Neutrophil (primary cell): ENCODE measurements at regions not wholly inside any gene's neighbourhood (a gene's known extent, or its start where the extent isn't known, plus 50 kb on each side); places are given as distances from the start of the nearest gene placed in this dataset.
A peak's percentile ranks its signal among the peaks of the same experiment; 100 is the strongest.
"Not testable (repeated sequence)": the region's sequence is repeated elsewhere in the genome, so short reads cannot be mapped to it uniquely, and the experiment has no call there.

Source experiments
- H3K27ac ChIP-seq: fragments of 200-600 bp; sonication (generic); 2 replicates; pipeline ENCODE4 v1.5.1; 2016; ENCODE audit warnings: mild to moderate bottlenecking, moderate library complexity
- H3K27me3 ChIP-seq: fragments of 200-600 bp; sonication (generic); 2 replicates; pipeline ENCODE4 v1.6.0; 2016; ENCODE audit warnings: mild to moderate bottlenecking
- H3K36me3 ChIP-seq: fragments of 200-600 bp; sonication (generic); 2 replicates; pipeline ENCODE4 v1.5.1; 2017
- H3K4me1 ChIP-seq, 2 experiments: fragments of 200-600 bp in 1 of 2; sonication (generic) in 1 of 2; 1 replicate in 1 of 2; 2 replicates in 1 of 2; pipeline versions ENCODE4 v1.5.1 to v1.6.1; 2013 to 2016; ENCODE audit warnings: low read depth in 1 of 2, low read length in 1 of 2, mild to moderate bottlenecking in 1 of 2, moderate library complexity in 1 of 2; ENCODE audit not compliant: control insufficient read depth in 1 of 2, insufficient read depth in 1 of 2
- H3K4me3 ChIP-seq, 2 experiments: fragments of 200-600 bp in 1 of 2; sonication (generic) in 1 of 2; 1 replicate in 1 of 2; 2 replicates in 1 of 2; pipeline ENCODE4 v1.5.1; 2013 to 2016; ENCODE audit warnings: low read depth in 1 of 2, low read length in 1 of 2, mild to moderate bottlenecking in 1 of 2, moderate library complexity in 1 of 2
- H3K9me3 ChIP-seq: fragments of 200-600 bp; sonication (generic); 2 replicates; pipeline ENCODE4 v1.5.1; 2016
- CTCF ChIP-seq: fragments of 200-600 bp; sonication (generic); IDR thresholded peaks from 2 replicates; pipeline ENCODE4 v1.5.1; 2016; ENCODE audit warnings: antibody characterized with exemption

DNA sequence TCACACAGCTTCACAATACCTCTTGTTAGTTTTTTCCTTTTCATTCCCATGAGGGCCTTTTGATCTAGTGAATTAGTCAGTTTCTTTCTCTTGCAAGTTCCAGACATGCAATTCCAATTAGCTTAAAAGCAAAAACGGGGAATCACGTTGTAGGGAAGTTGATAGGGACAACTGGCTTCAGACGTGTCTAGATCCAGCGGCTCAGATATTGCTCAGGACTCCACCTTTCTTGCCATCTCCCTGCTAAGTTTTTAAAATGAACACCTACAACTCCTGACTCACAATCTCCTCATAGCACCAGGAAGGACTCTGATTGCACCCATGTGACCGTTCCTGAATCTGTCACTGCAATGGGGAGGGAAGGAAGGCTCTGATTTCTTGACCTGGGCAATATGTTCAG is 63.8 kb upstream of the ARHGAP29 start:
- H3K27ac ChIP-seq, result peak overlapping the region; percentile 79
- no peaks in the 10 kb centered on the region for H3K36me3 ChIP-seq
- peaks cover 72% of the 10 kb centered on the region in 2 experiments for H3K4me1 ChIP-seq
- no peak for TF ChIP-seq CTCF
- H3K4me3 ChIP-seq, result no peak overlapping the region
- H3K9me3 ChIP-seq, result no peaks in the 10 kb centered on the region
- H3K27me3 ChIP-seq, result no peaks in the 10 kb centered on the region

GRCh38 chr1:94300731-94301130 is 63.3 kb upstream of the ARHGAP29 start:
- no peak for TF ChIP-seq CTCF
- Histone ChIP-seq H3K9me3 (no peaks in the 10 kb centered on the region), H3K27ac (no peak overlapping the region), H3K4me3 (no peak overlapping the region), H3K27me3 (no peaks in the 10 kb centered on the region), H3K4me1 (peaks cover 72% of the 10 kb centered on the region in 2 experiments), H3K36me3 (no peaks in the 10 kb centered on the region)

DNA sequence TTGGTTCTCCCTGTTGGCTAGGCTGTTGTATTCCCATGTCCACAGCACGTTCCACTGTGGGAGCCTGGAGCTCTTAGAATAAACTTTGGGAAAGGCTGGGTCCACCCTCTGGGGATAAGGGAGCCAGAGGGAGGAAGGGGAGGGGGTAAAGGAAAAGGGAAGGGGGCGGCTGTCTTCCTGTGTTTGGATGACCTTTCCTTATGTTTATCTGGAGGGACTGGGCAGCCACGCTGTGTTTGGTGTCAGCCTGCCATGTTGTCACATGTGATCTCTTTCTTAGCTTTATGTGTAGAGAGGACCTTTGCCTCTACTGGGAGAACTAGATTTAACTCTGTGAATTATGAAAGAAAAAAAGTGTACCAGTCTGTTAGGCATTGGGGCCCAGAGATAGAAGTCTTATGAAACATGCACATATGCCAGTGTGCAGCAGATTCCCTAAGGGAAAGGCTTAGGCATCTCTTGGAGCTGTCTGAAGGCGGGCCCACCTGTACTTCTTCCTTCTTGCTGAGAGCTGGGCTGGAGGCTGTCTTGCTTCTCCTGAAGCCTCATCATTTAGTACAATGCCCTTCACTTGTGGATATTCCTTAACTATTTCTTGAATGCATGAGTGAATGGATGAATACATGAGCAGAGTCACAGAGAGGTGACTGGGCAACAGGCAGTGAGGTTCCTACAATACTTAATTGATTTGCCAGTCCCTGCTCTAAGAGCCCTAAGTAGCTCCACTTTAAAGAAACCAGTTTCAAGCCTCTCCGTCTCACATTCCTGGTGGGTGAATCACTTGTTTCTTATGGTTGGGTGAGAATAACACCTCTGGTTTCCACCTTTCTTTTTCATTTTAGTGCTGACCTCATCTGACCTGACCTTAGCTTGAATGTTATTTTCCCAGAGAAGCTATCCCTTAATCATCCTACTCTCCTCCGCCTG is 62.5 kb upstream of the ARHGAP29 start:
- Histone ChIP-seq H3K4me3 (no peak overlapping the region), H3K9me3 (no peaks in the 10 kb centered on the region), H3K36me3 (no peaks in the 10 kb centered on the region), H3K4me1 (peaks cover 72% of the 10 kb centered on the region in 2 experiments), H3K27me3 (no peaks in the 10 kb centered on the region), H3K27ac (peak overlapping the region; percentile 69)
- TF ChIP-seq CTCF, result no peak

GRCh38 chr1:94298861-94299260 is 61.5 kb upstream of the ARHGAP29 start:
- H3K9me3 ChIP-seq, result no peaks in the 10 kb centered on the region
- TF ChIP-seq CTCF, result no peak
- peaks cover 72% of the 10 kb centered on the region in 2 experiments for H3K4me1 ChIP-seq
- peak overlapping the region; percentile 6 to 10 for H3K4me3 ChIP-seq
- H3K36me3 ChIP-seq, result no peaks in the 10 kb centered on the region
- no peaks in the 10 kb centered on the region for H3K27me3 ChIP-seq
- H3K27ac ChIP-seq, result peak overlapping the region; percentile 69

DNA sequence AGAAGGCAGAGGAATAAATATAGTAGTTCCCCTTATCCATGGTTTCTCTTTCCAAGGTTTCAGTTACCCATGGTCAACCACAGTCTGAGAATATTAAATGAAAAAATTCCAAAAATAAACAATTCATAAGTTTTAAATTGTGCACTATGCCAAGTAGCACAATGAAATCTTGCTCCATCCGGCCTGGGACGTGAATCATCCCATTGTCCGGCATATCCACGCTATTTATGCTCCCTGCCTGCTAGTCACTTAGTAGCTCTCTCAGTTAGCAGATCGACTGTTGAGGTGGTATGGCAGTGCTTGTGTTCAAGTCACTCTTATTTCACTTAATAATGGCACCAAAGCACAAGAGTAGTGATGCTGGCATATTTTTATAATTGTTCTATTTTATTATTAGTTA is 58.6 kb upstream of the ARHGAP29 start:
- Histone ChIP-seq H3K4me3 (no peak overlapping the region), H3K36me3 (no peaks in the 10 kb centered on the region), H3K27ac (no peak overlapping the region), H3K27me3 (no peaks in the 10 kb centered on the region), H3K9me3 (no peaks in the 10 kb centered on the region), H3K4me1 (peaks cover 47 to 48% of the 10 kb centered on the region in 2 experiments)
- TF ChIP-seq CTCF, result no peak

DNA sequence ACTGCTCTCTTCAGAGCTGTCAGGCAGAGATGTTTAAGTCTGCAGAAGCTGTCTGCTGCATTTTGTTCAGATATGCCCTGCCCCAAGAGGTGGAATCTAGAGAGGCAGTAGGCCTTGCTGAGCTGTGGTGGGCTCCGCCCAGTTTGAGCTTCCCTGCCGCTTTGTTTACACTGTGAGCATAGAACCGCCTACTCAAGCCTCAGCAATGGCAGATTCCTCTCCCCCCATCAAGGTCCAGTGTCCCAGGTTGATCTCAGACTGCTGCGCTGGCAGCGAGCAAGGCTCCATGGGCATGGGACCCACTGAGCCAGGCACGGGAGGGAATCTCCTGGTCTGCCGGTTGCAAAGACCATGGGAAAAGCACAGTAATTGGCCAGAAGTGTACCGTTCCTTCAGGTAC is 55.6 kb upstream of the ARHGAP29 start:
- H3K27me3 ChIP-seq, H3K4me3 ChIP-seq, H3K36me3 ChIP-seq, H3K27ac ChIP-seq, H3K9me3 ChIP-seq: not testable (repeated sequence)
- peaks cover 16 to 18% of the 10 kb centered on the region in 2 experiments for H3K4me1 ChIP-seq

DNA sequence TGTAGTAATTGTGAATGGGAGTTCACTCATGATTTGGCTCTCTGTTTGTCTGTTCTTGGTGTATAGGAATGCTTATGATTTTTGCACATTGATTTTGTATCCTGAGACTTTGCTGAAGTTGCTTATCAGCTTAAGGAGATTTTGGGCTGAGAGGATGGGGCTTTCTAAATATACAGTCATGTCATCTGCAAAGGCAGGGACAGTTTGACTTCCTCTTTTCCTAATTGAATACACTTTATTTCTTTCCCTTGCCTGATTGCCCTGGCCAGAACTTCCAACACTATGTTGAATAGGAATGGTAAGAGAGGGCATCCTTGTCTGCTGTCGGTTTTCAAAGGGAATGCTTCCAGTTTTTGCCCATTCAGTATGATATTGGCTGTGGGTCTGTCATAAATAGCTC is 51.9 kb upstream of the ARHGAP29 start:
- H3K9me3 ChIP-seq, H3K27ac ChIP-seq, H3K4me1 ChIP-seq, H3K4me3 ChIP-seq, H3K27me3 ChIP-seq, H3K36me3 ChIP-seq: not testable (repeated sequence)
